GM12872 (cell line): ENCODE measurements at regions not wholly inside any gene's neighbourhood (a gene's known extent, or its start where the extent isn't known, plus 50 kb on each side); places are given as distances from the start of the nearest gene placed in this dataset.

Source experiments
- CTCF ChIP-seq: IDR thresholded peaks from 3 replicates; pipeline ENCODE4 v1.5.1; 2011; ENCODE audit warnings: low read depth, mild to moderate bottlenecking, low read length, moderate library complexity; ENCODE audit not compliant: insufficient read depth

- TF ChIP-seq CTCF = no peak
Observed at GRCh38 chr5:125424402-125425141, 678.1 kb upstream of the ZNF608 start.

GRCh38 chr5:125429498-125429897 is 683.1 kb upstream of the ZNF608 start:
- no peak for TF ChIP-seq CTCF

GRCh38 chr5:125433457-125433856 is 687.0 kb upstream of the ZNF608 start:
- TF ChIP-seq CTCF = no peak

- no peak for TF ChIP-seq CTCF
Observed at GRCh38 chr5:125439243-125439642, 692.8 kb upstream of the ZNF608 start.

GRCh38 chr5:125440905-125441304 is 694.5 kb upstream of the ZNF608 start:
- no peak for TF ChIP-seq CTCF

GRCh38 chr5:125446986-125447385 is 700.5 kb upstream of the ZNF608 start:
- TF ChIP-seq CTCF = no peak

- TF ChIP-seq CTCF = no peak
Observed at GRCh38 chr5:125450771-125451170, 704.3 kb upstream of the ZNF608 start.
